ENCODE measurements at regions not wholly inside any gene's neighbourhood (a gene's known extent, or its start where the extent isn't known, plus 50 kb on each side); places are given as distances from the start of the nearest gene placed in this dataset.
"Not testable (repeated sequence)": the region's sequence is repeated elsewhere in the genome, so short reads cannot be mapped to it uniquely, and the experiment has no call there.

DNA sequence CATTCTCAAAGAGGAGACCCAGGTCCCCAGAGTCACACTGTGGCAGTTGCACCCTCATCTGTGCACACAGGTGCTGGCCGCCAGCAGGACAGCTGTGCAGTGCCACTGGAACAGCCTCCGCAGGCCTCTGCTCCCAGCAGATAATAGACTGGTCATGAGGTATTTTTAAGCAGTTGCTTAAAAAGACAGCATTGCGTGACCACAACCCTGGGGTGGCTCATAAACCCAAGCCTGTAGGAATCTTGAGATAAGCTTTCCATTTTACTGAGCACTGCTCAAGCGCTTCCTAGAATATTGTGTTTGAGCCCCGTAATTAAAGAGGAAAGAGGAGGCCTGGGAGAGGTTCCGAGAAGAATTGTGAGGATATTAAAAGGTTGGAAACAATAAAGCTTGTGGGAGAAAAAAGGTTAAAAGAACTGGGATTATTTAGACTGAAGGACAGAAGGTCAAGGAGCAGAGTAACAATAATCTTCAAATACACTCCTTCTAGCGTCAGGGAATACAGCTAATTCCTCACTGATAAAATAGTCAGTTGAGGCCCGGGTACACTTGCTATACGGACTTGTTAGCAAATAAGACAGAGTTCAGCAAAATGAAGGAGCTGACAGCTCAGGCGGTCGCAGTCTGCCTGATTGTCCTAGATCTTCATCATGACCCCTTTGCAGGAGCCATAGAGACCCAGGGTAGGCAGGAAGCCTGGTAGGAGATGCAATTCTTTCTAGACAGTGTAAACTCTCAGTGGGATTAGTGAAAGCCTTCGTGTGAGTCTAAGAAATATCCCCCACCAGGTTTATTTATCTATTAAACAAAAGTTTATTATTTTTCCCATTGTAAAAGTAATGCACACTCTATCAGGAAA lies 86.2 kb upstream of the KIT start:
- no peak for DNase-seq (ENCODE audit: low read depth in 4 of 4, low spot score in 2 of 4)

DNA sequence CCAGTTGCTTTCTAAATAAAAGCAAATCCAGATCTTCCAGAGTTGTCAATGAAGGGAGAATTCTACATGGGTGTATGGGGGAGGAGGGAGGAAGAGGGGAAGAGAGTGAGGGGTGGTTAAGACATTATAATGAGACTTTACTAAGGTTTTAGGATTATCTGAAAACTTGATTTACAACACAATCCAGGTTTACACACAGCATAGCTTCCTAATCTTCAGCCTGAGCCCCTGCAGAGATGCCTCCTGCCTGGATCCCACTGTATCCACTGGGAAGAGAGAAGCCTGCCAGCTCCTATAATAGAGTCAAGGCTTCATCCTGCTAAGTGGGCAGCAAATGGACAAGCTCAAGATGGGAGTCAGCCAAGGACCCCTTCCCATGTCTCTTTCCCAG lies 85.6 kb upstream of the KIT start:
- no peak for DNase-seq (ENCODE audit: low read depth in 4 of 4, low spot score in 2 of 4)

DNA sequence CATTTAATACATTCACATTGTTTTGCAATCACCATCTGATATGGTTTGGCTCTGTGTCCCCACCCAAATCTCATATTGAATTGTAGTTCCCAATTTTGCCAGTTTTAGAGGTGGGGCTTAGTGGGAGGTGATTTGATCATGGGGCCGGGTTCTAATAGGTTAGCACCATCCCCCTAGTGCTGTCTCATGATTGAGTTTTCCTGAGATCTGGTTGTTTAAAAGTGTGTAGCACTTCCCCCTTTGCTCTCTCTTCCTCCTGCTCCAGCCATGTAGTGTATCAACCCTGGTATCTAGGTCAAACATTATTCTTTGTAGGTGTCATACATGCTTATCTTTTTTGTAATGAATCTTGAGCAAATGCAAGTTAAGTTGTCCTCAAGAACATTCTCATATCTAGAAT lies 83.3 kb upstream of the KIT start:
- DNase-seq (ENCODE audit: low read depth in 4 of 4, low spot score in 2 of 4) = no peak

DNA sequence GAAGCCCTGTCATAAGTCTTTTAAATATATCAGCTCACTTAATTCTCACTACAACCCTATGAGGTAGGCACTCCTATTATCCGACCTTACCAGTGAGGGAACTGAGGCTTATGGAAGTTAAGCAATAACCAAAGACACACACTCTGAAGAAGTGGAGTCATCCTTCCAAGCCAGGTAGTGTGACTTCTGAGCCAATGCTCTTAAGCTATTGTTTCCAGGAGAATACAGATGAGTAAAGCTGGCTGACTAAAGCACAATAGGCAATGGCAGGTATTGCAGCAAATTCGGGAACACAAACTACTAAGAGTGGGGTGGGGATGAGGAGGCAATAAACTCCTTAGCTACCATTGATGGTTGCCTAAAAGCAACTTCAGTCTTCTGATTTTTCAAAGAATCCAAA lies 81.8 kb upstream of the KIT start:
- no peak for DNase-seq (ENCODE audit: low read depth in 4 of 4, low spot score in 2 of 4)

DNA sequence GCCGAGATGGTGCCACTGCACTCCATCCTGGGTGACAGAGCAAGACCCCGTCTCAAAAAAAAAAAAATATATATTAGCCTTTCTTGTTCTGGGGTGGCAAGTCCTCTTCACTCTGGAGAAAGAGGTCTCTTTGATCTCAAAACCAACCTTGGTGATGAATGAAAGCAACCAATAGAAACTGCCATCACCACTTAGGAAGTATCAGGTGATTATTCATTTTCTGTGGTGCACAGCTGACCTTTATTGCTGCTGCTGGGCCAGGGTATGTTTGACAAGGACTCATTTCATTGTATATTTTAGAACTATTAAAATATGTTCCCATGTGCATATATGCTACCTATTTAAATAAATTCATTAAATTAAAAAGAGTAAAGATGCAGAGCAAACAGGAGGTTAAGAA lies 76.0 kb upstream of the KIT start:
- DNase-seq (ENCODE audit: low read depth in 4 of 4, low spot score in 2 of 4) = no peak

DNA sequence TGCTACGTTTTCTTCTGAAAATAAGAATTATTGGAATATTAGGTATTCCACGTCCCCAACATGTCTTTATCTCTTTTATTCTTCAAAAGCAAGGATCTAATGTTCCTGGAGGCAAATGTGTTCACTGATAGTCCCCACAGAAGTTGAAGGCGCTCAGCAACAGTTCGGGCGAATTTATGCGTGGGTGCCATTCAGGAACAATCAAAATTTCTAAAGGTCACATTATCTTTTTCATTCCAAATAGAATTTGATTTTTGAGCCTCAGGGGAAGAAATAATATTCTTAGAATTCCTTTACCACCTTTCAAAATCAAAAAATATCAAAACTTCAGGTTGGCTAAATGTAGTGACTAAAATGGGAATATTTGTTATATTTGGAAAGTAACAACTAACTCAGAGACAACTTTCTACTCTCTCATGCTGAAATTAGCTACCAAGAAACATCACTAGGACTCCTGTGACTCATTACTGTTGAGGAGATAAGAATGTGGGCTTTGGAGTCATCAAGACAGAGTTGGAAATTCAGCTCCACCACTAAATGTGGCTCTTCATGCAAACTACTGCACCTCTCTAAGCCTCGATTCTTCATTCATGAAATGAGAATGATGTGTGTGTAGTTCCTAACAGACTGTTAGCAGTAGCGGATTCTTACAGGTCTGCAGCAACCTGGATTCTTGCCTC lies 72.3 kb upstream of the KIT start:
- no peak for DNase-seq (ENCODE audit: low read depth in 4 of 4, low spot score in 2 of 4)

DNA sequence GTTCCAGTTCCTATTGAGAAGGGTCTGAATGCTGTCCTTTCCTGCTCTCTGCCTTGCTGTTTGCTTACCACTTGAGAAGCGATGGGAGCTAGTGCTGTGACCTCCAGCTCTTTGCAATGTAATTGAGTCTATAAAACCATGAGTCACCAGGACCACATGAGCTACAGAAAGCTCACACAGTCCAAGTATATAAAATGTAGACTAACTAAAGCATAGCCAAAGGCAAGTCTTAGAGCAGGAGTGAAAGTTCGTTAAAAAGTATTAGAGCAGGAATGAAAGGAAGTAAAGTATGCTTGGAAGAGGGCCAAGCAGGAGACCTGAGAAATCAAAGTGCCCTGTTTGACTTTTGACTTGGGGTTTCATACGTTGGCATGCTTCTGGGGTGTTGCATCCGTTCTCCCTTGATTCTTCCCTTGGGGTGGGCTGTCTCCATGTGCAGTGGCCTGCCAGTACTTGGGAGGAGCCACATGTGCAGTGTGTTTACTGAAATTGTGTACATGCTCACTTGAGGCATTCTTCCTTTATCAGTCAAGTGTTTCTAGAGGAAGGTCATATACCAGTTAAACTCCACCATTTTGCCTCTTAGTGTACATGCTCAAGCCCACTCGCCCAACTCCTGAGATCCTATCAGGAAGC lies 71.3 kb upstream of the KIT start:
- no peak for DNase-seq (ENCODE audit: low read depth in 4 of 4, low spot score in 2 of 4)

DNA sequence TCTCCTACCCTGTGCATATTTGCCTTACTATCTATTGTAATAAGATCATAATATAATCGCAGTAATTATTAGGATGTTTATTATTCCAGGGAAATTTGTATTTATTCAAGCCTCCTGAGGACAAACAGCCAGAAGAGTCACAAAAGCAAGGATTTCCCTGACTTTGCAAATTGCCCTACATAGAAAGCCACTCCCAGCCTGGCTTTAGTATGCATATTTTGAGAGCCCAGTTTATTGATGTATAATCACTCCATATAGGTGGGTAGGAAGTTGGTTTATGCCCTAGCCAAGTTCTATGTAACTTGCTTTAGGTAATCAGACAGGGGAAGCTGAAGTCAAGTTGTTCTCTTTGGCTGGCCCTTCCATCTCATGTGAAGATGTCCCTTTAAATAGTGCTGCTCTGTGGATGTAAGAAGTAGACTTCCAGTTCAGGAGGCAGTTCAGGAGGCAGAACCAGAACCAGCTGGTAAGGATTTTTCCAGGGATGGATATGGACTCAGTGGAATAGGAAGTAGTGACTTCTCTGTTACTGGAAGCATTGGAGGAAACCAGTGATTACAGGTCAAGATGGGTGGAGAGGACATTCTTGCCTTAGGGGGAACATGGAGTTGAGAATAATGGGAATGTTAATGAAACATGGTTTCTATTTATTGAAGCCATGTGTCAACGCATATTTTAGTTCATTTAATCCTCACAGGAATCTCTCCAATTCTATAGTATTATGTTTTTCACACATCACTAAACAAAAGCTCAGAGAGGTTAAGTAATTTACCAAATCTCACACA lies 70.5 kb upstream of the KIT start:
- no peak for DNase-seq (ENCODE audit: low read depth in 4 of 4, low spot score in 2 of 4)

DNA sequence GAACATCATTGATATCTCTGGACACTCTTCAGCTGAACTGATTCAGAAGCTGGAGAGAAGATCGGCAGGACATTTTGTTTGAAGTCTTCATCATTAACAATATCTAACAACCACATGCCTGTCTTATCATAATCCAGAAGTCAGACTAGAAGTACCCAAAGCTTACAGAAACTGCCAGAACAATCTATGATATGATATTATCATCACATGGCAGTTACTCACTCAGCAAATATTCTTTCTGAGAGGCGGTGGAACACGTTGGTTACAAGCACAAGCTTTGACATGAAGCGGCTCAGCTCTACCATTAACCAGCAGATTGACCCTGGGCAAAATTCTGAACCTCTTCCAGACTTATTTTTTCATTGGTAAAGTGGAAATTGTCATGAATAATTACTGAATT lies 69.4 kb upstream of the KIT start:
- DNase-seq (ENCODE audit: low read depth in 4 of 4, low spot score in 2 of 4) = no peak

DNA sequence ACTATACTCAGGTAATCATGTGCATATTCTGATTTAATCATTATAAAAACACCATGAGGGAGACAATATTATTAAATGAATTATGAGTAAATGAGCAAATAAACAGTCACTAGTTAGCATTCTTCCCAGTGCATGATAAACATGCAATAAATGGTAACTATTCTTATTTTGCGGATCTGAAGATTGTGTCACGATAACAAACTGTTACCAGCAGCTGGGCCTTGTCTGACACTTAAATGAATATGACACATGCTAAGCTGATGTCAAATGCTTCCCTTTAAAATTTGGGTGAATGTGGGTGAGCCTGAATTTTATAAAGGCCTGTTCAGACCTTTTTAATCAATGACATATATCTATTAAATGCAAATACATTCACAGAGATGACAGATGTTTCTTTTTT lies 68.2 kb upstream of the KIT start:
- no peak for DNase-seq (ENCODE audit: low read depth in 4 of 4, low spot score in 2 of 4)

DNA sequence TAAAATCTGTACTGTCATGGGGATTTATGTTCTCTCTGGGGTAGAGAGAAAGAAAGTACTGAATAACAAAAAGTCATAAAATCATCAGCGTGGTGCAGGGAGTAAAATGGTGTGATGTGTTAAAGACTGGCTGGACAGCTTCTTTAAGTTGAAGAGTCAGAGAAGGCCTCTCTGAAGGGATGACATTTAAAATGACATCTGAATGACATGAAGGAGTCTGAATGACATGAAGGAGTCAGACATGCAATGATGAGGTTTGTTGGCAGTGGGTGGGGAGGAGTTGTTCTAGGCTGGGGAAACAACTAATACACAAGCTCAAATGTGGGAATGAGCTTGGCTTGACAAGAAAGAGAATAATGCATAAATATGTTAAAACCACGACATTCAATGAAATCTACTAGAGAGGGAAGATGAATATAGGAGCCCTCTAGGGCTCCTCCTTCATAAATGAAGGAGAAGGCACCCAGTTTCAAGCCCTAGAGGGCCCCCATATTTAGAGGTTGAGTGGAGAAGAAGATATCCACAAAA lies 63.9 kb upstream of the KIT start:
- DNase-seq (ENCODE audit: low read depth in 4 of 4, low spot score in 2 of 4) = no peak

DNA sequence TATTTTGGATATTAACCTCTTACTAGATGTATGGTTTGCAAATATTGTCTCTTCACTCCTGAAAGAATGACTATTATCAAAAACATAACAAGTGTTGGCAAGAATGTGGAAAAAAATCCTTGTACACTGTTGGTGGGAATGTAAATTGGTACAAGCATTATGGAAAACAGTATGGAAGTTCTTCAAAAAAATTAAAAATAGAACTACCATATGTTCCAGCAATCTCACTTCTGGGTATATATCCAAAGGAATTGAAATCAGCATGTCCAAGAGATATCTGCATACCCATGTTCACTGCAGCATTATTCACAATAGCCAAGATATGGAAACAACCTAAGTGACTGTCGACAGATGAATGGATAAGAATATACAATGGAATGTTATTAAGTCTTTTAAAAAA lies 61.6 kb upstream of the KIT start:
- DNase-seq (ENCODE audit: low read depth in 4 of 4, low spot score in 2 of 4) = no peak

DNA sequence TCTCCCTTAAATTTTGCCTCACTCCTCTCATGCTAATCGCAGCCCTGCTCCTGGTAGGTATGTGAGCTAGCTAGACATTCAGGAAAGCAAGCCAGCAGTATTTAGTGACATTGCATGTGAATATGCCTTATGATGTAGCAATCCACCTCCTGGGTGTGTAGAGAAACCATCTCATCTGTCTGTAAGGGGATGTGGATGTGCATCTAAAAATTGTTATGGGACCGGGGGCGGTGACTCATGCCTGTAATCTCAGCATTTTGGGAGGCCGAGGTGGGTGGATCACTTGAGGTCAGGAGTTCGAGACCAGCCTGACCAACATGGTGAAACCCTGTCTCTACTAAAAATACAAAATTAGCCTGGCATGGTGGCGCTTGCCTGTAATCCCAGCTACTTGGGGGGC lies 60.1 kb upstream of the KIT start:
- DNase-seq (ENCODE audit: low read depth in 4 of 4, low spot score in 2 of 4) = not testable (repeated sequence)

DNA sequence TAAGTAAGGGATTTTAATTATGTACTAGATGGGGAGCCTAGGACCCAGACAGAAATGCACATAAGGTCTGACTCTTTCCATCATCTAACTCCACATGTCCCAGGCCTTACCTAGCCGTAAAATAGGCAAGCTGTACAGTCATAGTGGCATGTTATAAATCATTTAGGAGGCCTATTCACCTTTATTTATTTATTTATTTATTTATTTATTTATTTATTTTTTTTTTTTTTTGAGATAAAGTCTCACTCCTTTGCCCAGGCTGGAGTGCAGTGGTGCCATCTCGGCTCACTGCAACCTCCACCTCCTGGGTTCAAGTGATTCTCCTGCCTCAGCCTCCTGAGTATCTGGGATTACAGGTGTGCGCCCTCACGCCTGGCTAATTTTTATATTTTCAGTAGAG lies 55.6 kb upstream of the KIT start:
- not testable (repeated sequence) for DNase-seq (ENCODE audit: low read depth in 4 of 4, low spot score in 2 of 4)

DNA sequence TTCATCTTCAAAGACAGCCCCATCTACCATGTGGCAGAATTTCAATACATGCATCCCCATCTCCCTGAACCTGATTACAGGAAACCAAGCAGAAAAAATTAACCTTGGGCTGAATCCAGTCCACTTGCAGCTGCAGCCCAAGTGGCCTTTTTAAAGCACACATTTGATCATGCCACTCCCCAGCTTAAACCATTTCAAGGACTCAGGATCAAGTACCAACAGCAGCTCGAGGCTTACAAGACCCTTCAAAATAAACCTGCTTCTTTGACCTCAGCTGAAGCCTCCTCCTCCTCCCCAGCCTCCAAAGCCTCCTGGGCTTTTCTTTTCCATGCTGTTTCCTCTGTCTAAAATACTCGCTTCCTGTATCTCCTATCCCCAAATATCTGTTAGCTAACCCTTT lies 50.7 kb upstream of the KIT start:
- no peak for DNase-seq (ENCODE audit: low read depth in 4 of 4, low spot score in 2 of 4)

DNA sequence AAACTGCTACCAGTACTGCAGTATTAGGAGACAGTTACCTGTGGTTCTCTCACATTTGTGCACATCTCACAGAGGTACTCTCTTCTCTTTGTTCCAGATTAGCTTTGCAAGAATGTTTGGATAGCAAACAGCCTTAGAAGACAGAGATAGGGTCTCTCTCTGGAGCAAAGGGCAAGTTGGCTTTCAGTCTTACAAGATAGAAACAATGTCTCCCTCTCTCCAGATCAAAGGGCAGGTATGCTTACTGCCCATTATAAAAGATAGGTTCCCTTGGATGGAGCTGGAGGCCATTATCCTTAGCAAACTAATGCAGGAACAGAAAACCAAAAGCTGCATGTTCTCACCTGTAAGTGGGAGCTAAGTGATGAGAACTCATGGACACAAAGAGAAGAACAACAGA lies 50.2 kb upstream of the KIT start:
- no peak for DNase-seq (ENCODE audit: low read depth in 4 of 4, low spot score in 2 of 4)
